GM10248 (cell line): ENCODE measurements at regions not wholly inside any gene's neighbourhood (a gene's known extent, or its start where the extent isn't known, plus 50 kb on each side); places are given as distances from the start of the nearest gene placed in this dataset.

ENCODE experiments used
- CTCF ChIA-PET: fragments of 300-600 bp; sonication (Branson Sonifier 250); formaldehyde crosslinking; extraction: SDS; loops from one replicate; lab custom pipeline; 2021; ENCODE audit warnings: antibody characterized with exemption; lab: Yijun Ruan, JAX
- POLR2A ChIA-PET: fragments of 350-650 bp; sonication (Branson Sonifier 250); formaldehyde crosslinking; extraction: SDS; loops from one replicate; lab custom pipeline; 2020; ENCODE audit warnings: antibody characterized with exemption; lab: Yijun Ruan, JAX
- DNase-seq: peaks from one replicate; pipeline ENCODE4 v3.0.0; 2012; ENCODE audit errors: extremely low spot score
- CTCF ChIP-seq: IDR thresholded peaks from 2 replicates; pipeline ENCODE4 v1.5.1; 2012; ENCODE audit warnings: mild to moderate bottlenecking, low read depth; ENCODE audit errors: extremely low read depth, missing control alignments, control extremely low read depth

GRCh38 chr12:127820271-127820670 is 446.7 kb upstream of the TMEM132C start:
- POLR2A ChIA-PET = no interaction called here

GRCh38 chr12:127820846-127821245 is 446.1 kb upstream of the TMEM132C start:
- POLR2A ChIA-PET = no interaction called here
- no peak for DNase-seq
- CTCF ChIA-PET = interaction anchor here (1.1 kb wide), 1 partner anchor 8 kb away, joined by 3 read pairs; no protein-coding TSS in a partner anchor
- no peak for TF ChIP-seq CTCF

More at GRCh38 chr12:127820271-127820670, 446.7 kb upstream of the TMEM132C start:
- CTCF ChIA-PET = interaction anchor here (1.1 kb wide), 1 partner anchor 9 kb away, joined by 3 read pairs; no protein-coding TSS in a partner anchor
- DNase-seq = no peak
- TF ChIP-seq CTCF = no peak

- CTCF ChIA-PET = interaction anchor here (0.9 kb wide), 1 partner anchor 16 kb away, joined by 3 read pairs; no protein-coding TSS in a partner anchor
- no peak for DNase-seq
- no peak for TF ChIP-seq CTCF
- POLR2A ChIA-PET = no interaction called here
Measured at GRCh38 chr12:127822809-127823411, 444.1 kb upstream of the TMEM132C start.

GRCh38 chr12:127823801-127824200 is 443.2 kb upstream of the TMEM132C start:
- ChIA-PET CTCF (no interaction called here), POLR2A (no interaction called here)
- TF ChIP-seq CTCF = no peak
- no peak for DNase-seq

GRCh38 chr12:127829281-127830064 is 437.5 kb upstream of the TMEM132C start:
- ChIA-PET CTCF (interaction anchor here (0.8 kb wide), 1 partner anchor 9 kb away, joined by 3 read pairs; no protein-coding TSS in a partner anchor), POLR2A (no interaction called here)
- DNase-seq = no peak
- no peak for TF ChIP-seq CTCF

GRCh38 chr12:127830065-127830460 is 436.9 kb upstream of the TMEM132C start:
- no peak for DNase-seq
- POLR2A ChIA-PET = no interaction called here
- CTCF ChIA-PET = no interaction called here
- TF ChIP-seq CTCF = no peak
